ENCODE measurements at regions not wholly inside any gene's neighbourhood (a gene's known extent, or its start where the extent isn't known, plus 50 kb on each side); places are given as distances from the start of the nearest gene placed in this dataset.

- FAIRE-seq (no peak), DNase-seq (ENCODE audit: insufficient read length, low spot score) (no peak)
- TF ChIP-seq CTCF (IDR thresholded peaks at IDR 0.05; ENCODE audit: insufficient read depth, missing control alignments) = no peak
Measured at GRCh38 chr22:47270463-47271135, 508.1 kb downstream of the TBC1D22A start.

- no peak for FAIRE-seq
- no peak for DNase-seq (ENCODE audit: insufficient read length, low spot score)
- no peak for TF ChIP-seq CTCF (IDR thresholded peaks at IDR 0.05; ENCODE audit: insufficient read depth, missing control alignments)
Measured at GRCh38 chr22:47269516-47270088, 507.2 kb downstream of the TBC1D22A start.

- TF ChIP-seq CTCF (IDR thresholded peaks at IDR 0.05; ENCODE audit: insufficient read depth, missing control alignments) = no peak
- DNase-seq (ENCODE audit: insufficient read length, low spot score) (no peak), FAIRE-seq (no peak)
Measured at GRCh38 chr22:47267513-47268282, 505.2 kb downstream of the TBC1D22A start.

- FAIRE-seq (no peak), DNase-seq (ENCODE audit: insufficient read length, low spot score) (no peak)
- no peak for TF ChIP-seq CTCF (IDR thresholded peaks at IDR 0.05; ENCODE audit: insufficient read depth, missing control alignments)
Measured at GRCh38 chr22:47266329-47266728, 503.9 kb downstream of the TBC1D22A start.

GRCh38 chr22:47260551-47260950, 498.1 kb downstream of the TBC1D22A start:
- TF ChIP-seq CTCF (IDR thresholded peaks at IDR 0.05; ENCODE audit: insufficient read depth, missing control alignments) = no peak
- no peak for FAIRE-seq

GRCh38 chr22:47259990-47260389, 497.5 kb downstream of the TBC1D22A start:
- no peak for FAIRE-seq
- no peak for TF ChIP-seq CTCF (IDR thresholded peaks at IDR 0.05; ENCODE audit: insufficient read depth, missing control alignments)
- no peak for DNase-seq (ENCODE audit: insufficient read length, low spot score)

More at GRCh38 chr22:47260551-47260950, 498.1 kb downstream of the TBC1D22A start:
- no peak for DNase-seq (ENCODE audit: insufficient read length, low spot score)

Measured in D721Med (cell line).